IPS DF 4.7 (cell line): ENCODE measurements at regions not wholly inside any gene's neighbourhood (a gene's known extent, or its start where the extent isn't known, plus 50 kb on each side); places are given as distances from the start of the nearest gene placed in this dataset.

Source experiments
- DNase-seq: peaks from one replicate; pipeline ENCODE4 v3.0.0-alpha.2; 2013; ENCODE audit warnings: low spot score; ENCODE audit errors: extremely low read depth

GRCh38 chr3:10762611-10763247, 53.3 kb upstream of the SLC6A11 start:
- DNase-seq: no peak

GRCh38 chr3:10763248-10763620, 52.8 kb upstream of the SLC6A11 start:
- no peak for DNase-seq

- DNase-seq: no peak
Observed at GRCh38 chr3:10763817-10764258, 52.2 kb upstream of the SLC6A11 start.

GRCh38 chr3:10764259-10765051, 51.6 kb upstream of the SLC6A11 start:
- DNase-seq: no peak

- no peak for DNase-seq
Observed at GRCh38 chr3:10766049-10766705, 49.9 kb upstream of the SLC6A11 start.
